Prostate gland (tissue), 2 donors: ENCODE measurements at regions not wholly inside any gene's neighbourhood (a gene's known extent, or its start where the extent isn't known, plus 50 kb on each side); places are given as distances from the start of the nearest gene placed in this dataset.

Source experiments
- DNase-seq: peaks from one replicate; pipeline ENCODE4 v3.0.0-alpha.2; 2019; ENCODE audit warnings: low spot score
- H3K27ac ChIP-seq, 2 donors: fragments of 200-600 bp; sonication (generic); 2 replicates each; pipeline ENCODE4 v1.5.1; 2017 to 2019
- H3K27me3 ChIP-seq: fragments of 200-600 bp; sonication (generic); replicated peaks from 2 replicates; pipeline ENCODE4 v1.5.1; 2019; ENCODE audit not compliant: insufficient read depth
- H3K36me3 ChIP-seq, 2 donors: fragments of 200-600 bp; sonication (generic); 1 replicate in 1 of 2; 2 replicates in 1 of 2; pipeline versions ENCODE4 v1.5.1 to v1.8.1; 2017 to 2019
- H3K4me1 ChIP-seq: fragments of 200-600 bp; sonication (generic); replicated peaks from 2 replicates; pipeline ENCODE4 v1.5.1; 2019
- H3K4me3 ChIP-seq, 2 donors: fragments of 200-600 bp; sonication (generic); 2 replicates each; pipeline ENCODE4 v1.5.1; 2017 to 2019
- H3K9me3 ChIP-seq: fragments of 200-600 bp; sonication (generic); 2 replicates; pipeline ENCODE4 v1.5.1; 2017
- CTCF ChIP-seq, 4 experiments: fragments of 200-600 bp in 2 of 4; fragments of 450-650 bp in 2 of 4; sonication (generic) in 2 of 4; IDR thresholded peaks; 1 replicate in 3 of 4; 2 replicates in 1 of 4; pipeline ENCODE4 v1.5.1; 2016 to 2019; ENCODE audit warnings: antibody characterized with exemption in 4 of 4, mild to moderate bottlenecking in 2 of 4, moderate library complexity in 2 of 4
- POLR2A ChIP-seq: fragments of 450-650 bp; IDR thresholded peaks from one replicate; pipeline ENCODE4 v1.6.1; 2016; ENCODE audit warnings: antibody characterized with exemption, mild to moderate bottlenecking
- POLR2AphosphoS5 ChIP-seq: sonication (generic); formaldehyde crosslinking; IDR thresholded peaks from one replicate; pipeline ENCODE4 v1.6.1; 2017; ENCODE audit warnings: antibody characterized with exemption
- WGBS: methylation state at CpG from one replicate; pipeline ENCODE4 v1.1.5; 2018; 5-methylcytosine and 5-hydroxymethylcytosine counted together
- intact Hi-C: fragments of 100-400 bp; cut with DNase I; formaldehyde crosslinking; loops from one replicate; pipeline ENCODE4 v1.14.2; 2022
- small RNA-seq, 2 donors: library from RNA; depleted of rRNA; stranded (forward); fragments of <200 nt; gene quantifications; one replicate each; pipeline ENCODE3, GENCODE V24; 2016

GRCh38 chr20:59526242-59527225 is 77.8 kb upstream of the PHACTR3 start:
- Histone ChIP-seq H3K27me3 (no peaks in the 10 kb centered on the region), H3K36me3 (no peaks in the 10 kb centered on the region), H3K27ac (no peak overlapping the region), H3K4me1 (no peaks in the 10 kb centered on the region), H3K9me3 (no peaks in the 10 kb centered on the region), H3K4me3 (no peak overlapping the region)
- TF ChIP-seq CTCF (IDR thresholded peaks at IDR 0.05): no peak
- TF ChIP-seq POLR2AphosphoS5: no peak
- 31% methylated on average over 18 of the region's 18 CpGs for WGBS
- intact Hi-C loops: no loop called here
- no peak for DNase-seq

GRCh38 chr20:59530782-59531181 is 73.6 kb upstream of the PHACTR3 start:
- H3K27ac ChIP-seq: no peak overlapping the region
- intact Hi-C loops: no loop called here
- DNase-seq: no peak
- TF ChIP-seq POLR2A: no peak
- TF ChIP-seq CTCF (IDR thresholded peaks at IDR 0.05): no peak
- no peak for TF ChIP-seq POLR2AphosphoS5
- no peak overlapping the region for H3K4me3 ChIP-seq
- H3K4me1 ChIP-seq: no peaks in the 10 kb centered on the region
- no peaks in the 10 kb centered on the region for H3K9me3 ChIP-seq
- 58% methylated on average over 2 of the region's 2 CpGs for WGBS
- H3K27me3 ChIP-seq: no peaks in the 10 kb centered on the region
- H3K36me3 ChIP-seq: no peaks in the 10 kb centered on the region

GRCh38 chr20:59537991-59538390 is 66.3 kb upstream of the PHACTR3 start:
- WGBS: 98% methylated on average over 2 of the region's 2 CpGs

GRCh38 chr20:59547596-59547995 is 56.7 kb upstream of the PHACTR3 start:
- TF ChIP-seq POLR2AphosphoS5 (no peak), CTCF (IDR thresholded peaks at IDR 0.05) (no peak), POLR2A (no peak)
- H3K4me1 ChIP-seq: no peaks in the 10 kb centered on the region
- no peaks in the 10 kb centered on the region for H3K9me3 ChIP-seq
- no peak overlapping the region for H3K4me3 ChIP-seq
- H3K27ac ChIP-seq: no peak overlapping the region
- intact Hi-C loops: no loop called here
- no peaks in the 10 kb centered on the region for H3K36me3 ChIP-seq
- DNase-seq: no peak
- WGBS: 91% methylated on average over 8 of the region's 8 CpGs
- no peaks in the 10 kb centered on the region for H3K27me3 ChIP-seq

More at GRCh38 chr20:59537991-59538390, 66.3 kb upstream of the PHACTR3 start:
- intact Hi-C loops: no loop called here
- no peak for TF ChIP-seq POLR2AphosphoS5
- TF ChIP-seq POLR2A: no peak
- TF ChIP-seq CTCF (IDR thresholded peaks at IDR 0.05): no peak
- Histone ChIP-seq H3K4me3 (no peak overlapping the region), H3K27ac (no peak overlapping the region), H3K27me3 (no peaks in the 10 kb centered on the region), H3K4me1 (no peaks in the 10 kb centered on the region), H3K9me3 (no peaks in the 10 kb centered on the region), H3K36me3 (no peaks in the 10 kb centered on the region)
- DNase-seq: no peak

Small RNAs in the stretch of these regions (small RNA-seq; reads per million reads assigned to genes)
- 0 reads per million in 2 donors for gene PIEZO1P1
